ENCODE measurements at regions not wholly inside any gene's neighbourhood (a gene's known extent, or its start where the extent isn't known, plus 50 kb on each side); places are given as distances from the start of the nearest gene placed in this dataset.

GRCh38 chr10:117746541-117747448 lies 204.2 kb downstream of the EMX2 start:
- in situ Hi-C loops (cut with HindIII; ENCODE audit: low sequenced_read_pairs), result no loop called here

- in situ Hi-C loops (cut with HindIII; ENCODE audit: low sequenced_read_pairs), result no loop called here
Measured at GRCh38 chr10:117747636-117748035, 205.1 kb downstream of the EMX2 start.

- in situ Hi-C loops (cut with HindIII; ENCODE audit: low sequenced_read_pairs), result no loop called here
Measured at GRCh38 chr10:117748058-117748457, 205.5 kb downstream of the EMX2 start.

- in situ Hi-C loops (cut with HindIII; ENCODE audit: low sequenced_read_pairs), result no loop called here
Measured at GRCh38 chr10:117750616-117751015, 208.1 kb downstream of the EMX2 start.

GRCh38 chr10:117751259-117751658 lies 208.7 kb downstream of the EMX2 start:
- in situ Hi-C loops (cut with HindIII; ENCODE audit: low sequenced_read_pairs), result no loop called here

GRCh38 chr10:117752103-117752502 lies 209.6 kb downstream of the EMX2 start:
- in situ Hi-C loops (cut with HindIII; ENCODE audit: low sequenced_read_pairs), result no loop called here

- in situ Hi-C loops (cut with HindIII; ENCODE audit: low sequenced_read_pairs), result no loop called here
Measured at GRCh38 chr10:117754770-117755658, 212.5 kb downstream of the EMX2 start.

GRCh38 chr10:117755659-117756014 lies 213.1 kb downstream of the EMX2 start:
- in situ Hi-C loops (cut with HindIII; ENCODE audit: low sequenced_read_pairs), result no loop called here

GRCh38 chr10:117757086-117757720 lies 214.7 kb downstream of the EMX2 start:
- in situ Hi-C loops (cut with HindIII; ENCODE audit: low sequenced_read_pairs), result no loop called here

GRCh38 chr10:117759266-117759665 lies 216.7 kb downstream of the EMX2 start:
- in situ Hi-C loops (cut with HindIII; ENCODE audit: low sequenced_read_pairs), result no loop called here

GRCh38 chr10:117761695-117762094 lies 219.1 kb downstream of the EMX2 start:
- in situ Hi-C loops (cut with HindIII; ENCODE audit: low sequenced_read_pairs), result no loop called here

GRCh38 chr10:117762126-117762818 lies 219.7 kb downstream of the EMX2 start:
- in situ Hi-C loops (cut with HindIII; ENCODE audit: low sequenced_read_pairs), result no loop called here

GRCh38 chr10:117762819-117763172 lies 220.2 kb downstream of the EMX2 start:
- in situ Hi-C loops (cut with HindIII; ENCODE audit: low sequenced_read_pairs), result no loop called here

GRCh38 chr10:117763528-117763927 lies 221.0 kb downstream of the EMX2 start:
- in situ Hi-C loops (cut with HindIII; ENCODE audit: low sequenced_read_pairs), result no loop called here

GRCh38 chr10:117768333-117769042 lies 225.9 kb downstream of the EMX2 start:
- in situ Hi-C loops (cut with HindIII; ENCODE audit: low sequenced_read_pairs), result no loop called here

GRCh38 chr10:117775526-117775925 lies 233.0 kb downstream of the EMX2 start:
- in situ Hi-C loops (cut with HindIII; ENCODE audit: low sequenced_read_pairs), result loop anchor here (10.0 kb wide), 1 partner anchor 49 kb away; no protein-coding TSS in a partner anchor

- in situ Hi-C loops (cut with HindIII; ENCODE audit: low sequenced_read_pairs), result loop anchor here (10.0 kb wide), 1 partner anchor 48 kb away; no protein-coding TSS in a partner anchor
Measured at GRCh38 chr10:117777222-117777621, 234.7 kb downstream of the EMX2 start.

- in situ Hi-C loops (cut with HindIII; ENCODE audit: low sequenced_read_pairs), result loop anchor here (10.0 kb wide), 1 partner anchor 47 kb away; no protein-coding TSS in a partner anchor
Measured at GRCh38 chr10:117778241-117778640, 235.7 kb downstream of the EMX2 start.

GRCh38 chr10:117780411-117780810 lies 237.9 kb downstream of the EMX2 start:
- in situ Hi-C loops (cut with HindIII; ENCODE audit: low sequenced_read_pairs), result no loop called here

All from DLD1 (cell line).